GM21825 (cell line): ENCODE measurements at regions not wholly inside any gene's neighbourhood (a gene's known extent, or its start where the extent isn't known, plus 50 kb on each side); places are given as distances from the start of the nearest gene placed in this dataset.
"Not testable (repeated sequence)": the region's sequence is repeated elsewhere in the genome, so short reads cannot be mapped to it uniquely, and the experiment has no call there.

Experiments
- ATAC-seq: cut with Tn5 transposase; IDR thresholded peaks from one replicate; pipeline ENCODE4 v1.9.1; 2021; ENCODE audit warnings: mild to moderate bottlenecking, moderate library complexity; ENCODE audit not compliant: unreplicated experiment

- no peak for ATAC-seq
These were observed 828.8 kb downstream of the TMTC2 start for GRCh38 chr12:83515306-83516026.

DNA sequence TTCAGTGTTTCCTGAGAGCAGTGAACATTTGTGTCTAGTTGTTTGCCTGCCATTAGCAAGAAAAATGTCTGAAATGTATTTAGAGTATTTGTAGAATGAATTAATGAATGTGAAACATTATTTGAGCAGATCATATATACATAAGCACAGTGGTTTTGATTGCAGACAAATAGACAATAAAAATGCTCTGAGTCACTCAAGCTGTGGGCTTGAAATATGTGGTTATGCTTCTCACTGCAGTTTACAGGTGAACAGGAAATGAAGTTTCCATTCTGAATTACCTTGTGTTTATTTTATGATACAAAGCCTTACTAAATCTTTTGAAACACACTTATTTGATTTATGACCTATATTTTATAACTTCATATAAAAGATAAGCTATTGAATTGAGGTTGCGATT is 827.7 kb downstream of the TMTC2 start:
- ATAC-seq = no peak

- ATAC-seq = no peak
These were observed 820.1 kb downstream of the TMTC2 start for GRCh38 chr12:83506841-83507240.

DNA sequence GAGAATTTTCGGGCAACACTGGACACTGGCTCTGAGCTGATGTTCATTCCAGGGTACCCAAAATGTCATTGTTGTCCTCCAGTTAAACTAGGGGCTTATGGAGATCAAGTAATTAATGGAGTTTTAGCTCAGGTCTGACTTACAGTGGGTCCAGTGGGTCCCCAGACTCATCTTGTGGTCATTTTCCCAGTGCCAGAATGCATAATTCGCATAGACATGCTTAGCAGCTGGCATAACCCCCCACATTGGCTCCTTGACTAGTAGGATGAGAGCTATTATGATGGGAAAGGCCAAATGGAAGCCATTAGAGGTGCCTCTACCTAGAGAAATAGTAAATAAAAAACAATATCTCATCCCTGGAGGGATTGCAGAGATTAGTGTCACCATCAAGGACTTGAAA is 818.9 kb downstream of the TMTC2 start:
- no peak for ATAC-seq

DNA sequence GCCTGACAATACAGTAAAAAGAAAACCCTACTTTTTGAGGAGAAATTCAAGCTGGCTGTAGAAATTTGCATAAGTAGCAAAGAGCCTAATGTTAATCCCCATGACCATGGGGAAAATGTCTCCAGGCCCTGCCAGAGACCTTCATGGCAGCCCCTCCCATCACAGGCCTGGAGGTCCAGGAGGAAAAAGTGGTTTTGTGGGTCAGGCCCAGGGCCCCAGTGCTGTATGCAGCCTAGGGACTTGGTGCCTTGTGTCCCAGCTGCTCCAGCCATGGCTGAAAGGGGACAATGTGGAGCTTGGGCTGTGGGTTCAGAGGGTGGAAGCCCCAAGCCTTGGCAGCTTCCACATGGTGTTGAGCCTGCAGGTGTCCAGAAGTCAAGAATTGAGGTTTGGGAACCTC is 813.2 kb downstream of the TMTC2 start:
- ATAC-seq = not testable (repeated sequence)

GRCh38 chr12:83477696-83478095 is 791.0 kb downstream of the TMTC2 start:
- no peak for ATAC-seq

DNA sequence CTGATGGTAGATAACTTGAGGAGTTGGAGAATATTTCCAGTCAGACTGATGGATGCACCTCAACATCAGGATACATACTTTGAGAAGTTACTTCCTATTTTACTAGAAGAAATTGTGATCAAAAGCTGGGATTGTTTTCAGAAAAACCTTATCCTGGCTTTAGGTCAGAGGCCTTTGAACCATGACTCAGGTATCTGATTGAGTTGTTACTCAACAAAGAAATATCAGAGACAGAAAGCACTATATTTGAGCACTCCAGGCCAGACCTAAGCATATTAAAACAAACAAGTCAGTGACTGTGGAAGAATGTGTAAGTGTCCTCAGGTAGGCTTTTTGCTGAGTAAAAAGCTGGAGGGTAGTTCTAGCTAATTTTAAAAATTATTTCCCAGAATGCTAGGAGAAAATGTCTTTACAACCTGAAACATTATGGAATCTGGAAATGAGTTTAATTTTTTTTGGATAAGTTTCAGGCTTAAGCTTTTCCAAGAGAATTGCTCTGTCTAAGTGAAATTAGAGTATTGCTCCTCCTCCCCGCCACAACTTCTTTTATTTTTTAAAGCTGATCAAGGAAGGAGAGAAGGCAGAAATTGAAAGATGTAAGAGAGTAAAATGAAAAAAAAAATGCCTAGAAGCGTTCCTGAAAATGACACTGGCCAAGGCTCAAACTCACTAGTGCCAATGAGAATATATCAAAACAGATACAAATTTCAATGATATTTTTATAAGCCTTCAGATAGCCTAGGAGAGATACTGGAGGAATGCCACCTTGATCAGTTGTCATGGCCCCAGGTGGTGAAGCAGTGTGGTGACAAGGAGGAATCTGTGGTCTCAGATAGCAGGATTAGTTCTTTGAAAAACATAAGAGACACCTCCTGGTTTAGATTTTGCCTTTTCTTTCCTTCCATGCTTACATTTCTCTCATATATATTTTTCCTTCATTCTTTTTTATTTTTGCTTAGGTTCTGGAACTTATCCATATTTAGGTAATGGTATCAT is 790.3 kb downstream of the TMTC2 start:
- no peak for ATAC-seq

DNA sequence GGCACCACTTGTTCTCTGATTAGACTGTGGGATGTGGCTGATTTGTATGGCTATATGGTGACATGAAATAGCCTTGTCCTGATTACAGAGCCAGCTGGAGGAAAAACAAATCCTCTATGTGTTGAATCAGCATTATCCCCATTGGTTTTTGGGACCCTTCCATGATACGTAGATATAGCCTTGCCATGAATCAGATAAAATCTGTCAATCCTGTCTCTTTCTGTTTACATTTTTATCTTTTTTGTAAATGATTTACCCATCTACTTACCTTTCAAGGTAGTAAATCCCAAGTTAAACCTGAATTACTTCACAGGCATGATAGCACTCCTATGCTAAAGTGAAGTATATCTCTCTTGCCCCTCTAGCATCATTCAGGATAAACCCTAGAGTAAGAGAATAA is 789.3 kb downstream of the TMTC2 start:
- no peak for ATAC-seq

GRCh38 chr12:83474369-83474768 is 787.7 kb downstream of the TMTC2 start:
- no peak for ATAC-seq

DNA sequence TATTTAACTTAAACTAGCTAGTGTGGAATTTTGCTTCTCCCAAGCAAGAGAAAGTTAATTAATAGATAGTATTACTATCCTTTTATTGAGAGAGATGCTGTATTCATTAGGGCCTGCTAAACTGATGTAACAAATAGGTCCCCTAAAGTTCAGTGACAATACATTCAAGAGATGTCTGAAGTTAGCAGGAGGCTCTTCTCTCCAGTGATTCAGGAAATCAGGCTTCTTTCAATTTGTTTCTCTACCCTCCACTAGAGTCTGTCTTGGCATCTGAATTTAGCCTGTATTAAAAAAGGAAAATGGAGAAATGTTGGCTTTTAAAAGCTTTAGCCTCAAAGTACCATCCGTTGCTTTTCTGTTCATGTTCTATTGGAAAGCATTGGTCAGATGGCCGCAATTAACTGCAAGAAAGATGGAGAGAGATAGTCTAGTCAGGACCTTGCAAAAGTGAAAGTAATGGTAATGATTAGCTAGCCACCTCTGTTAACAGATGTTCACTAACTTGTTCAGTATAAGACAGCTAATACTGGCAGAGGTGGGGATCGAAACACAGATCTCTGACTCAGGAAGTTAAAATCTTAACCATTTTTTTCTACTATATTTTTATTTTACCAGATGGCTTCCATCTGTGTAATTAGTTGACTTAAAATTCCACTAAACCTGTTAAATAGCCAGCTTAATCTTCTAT is 786.8 kb downstream of the TMTC2 start:
- ATAC-seq = peak; percentile 97

DNA sequence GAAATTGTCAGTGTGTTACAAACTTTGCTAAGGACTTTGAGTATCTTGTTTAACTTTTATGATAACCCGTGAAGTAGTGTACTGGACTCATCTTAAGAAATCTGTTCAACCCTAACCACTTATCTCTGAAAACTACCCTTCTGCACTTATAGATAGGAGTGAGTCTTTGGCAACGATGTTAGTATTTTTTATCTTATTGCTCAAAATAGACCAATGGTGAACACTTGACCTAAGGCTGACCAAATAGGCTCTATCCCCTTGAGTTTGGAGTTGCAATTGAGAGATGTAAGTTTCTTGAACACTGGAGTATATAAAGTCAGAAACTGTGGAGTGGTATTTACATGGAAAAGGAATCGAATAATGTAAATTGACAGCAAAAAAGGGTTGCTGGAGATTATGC is 786.1 kb downstream of the TMTC2 start:
- ATAC-seq = no peak

GRCh38 chr12:83472350-83472749 is 785.6 kb downstream of the TMTC2 start:
- ATAC-seq = no peak

DNA sequence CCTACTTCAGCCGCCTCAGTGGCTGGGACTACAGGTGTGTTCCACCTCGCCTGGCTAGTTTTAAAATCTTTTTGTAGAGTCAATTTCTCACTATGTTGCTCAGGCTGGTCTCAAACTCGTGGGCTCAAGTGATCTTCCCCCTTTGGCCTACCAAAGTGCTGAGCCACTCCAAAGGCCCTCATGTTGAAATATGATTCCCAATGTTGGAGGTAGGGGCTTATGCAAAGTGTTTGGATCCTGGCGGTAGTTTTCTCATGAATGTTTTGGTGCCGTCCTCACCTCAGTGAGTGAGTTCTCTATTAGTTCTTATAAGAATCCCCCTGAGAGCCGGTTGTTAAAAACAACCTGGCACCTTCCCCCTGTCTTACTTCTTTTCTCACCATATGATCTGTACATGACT is 784.6 kb downstream of the TMTC2 start:
- ATAC-seq = no peak

DNA sequence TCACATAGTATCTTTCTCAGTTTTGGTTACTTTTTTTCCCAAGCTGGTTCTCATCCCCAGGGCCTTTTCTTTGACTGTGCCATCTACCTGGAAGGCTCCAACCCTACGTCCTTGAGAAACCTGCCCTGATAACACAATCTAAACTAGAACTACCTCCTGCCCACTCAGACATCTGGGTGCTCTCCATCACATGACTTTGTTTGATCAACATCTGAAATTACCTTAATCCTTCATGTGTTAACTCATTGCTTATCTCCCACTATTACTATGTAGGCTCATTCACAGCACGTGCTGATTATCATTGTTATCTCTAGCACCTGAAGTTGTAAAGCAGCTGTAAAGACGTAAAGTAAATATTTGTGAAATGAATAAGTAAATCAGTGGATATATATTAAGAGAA is 784.0 kb downstream of the TMTC2 start:
- ATAC-seq = no peak

GRCh38 chr12:83468988-83469908 is 782.5 kb downstream of the TMTC2 start:
- no peak for ATAC-seq

DNA sequence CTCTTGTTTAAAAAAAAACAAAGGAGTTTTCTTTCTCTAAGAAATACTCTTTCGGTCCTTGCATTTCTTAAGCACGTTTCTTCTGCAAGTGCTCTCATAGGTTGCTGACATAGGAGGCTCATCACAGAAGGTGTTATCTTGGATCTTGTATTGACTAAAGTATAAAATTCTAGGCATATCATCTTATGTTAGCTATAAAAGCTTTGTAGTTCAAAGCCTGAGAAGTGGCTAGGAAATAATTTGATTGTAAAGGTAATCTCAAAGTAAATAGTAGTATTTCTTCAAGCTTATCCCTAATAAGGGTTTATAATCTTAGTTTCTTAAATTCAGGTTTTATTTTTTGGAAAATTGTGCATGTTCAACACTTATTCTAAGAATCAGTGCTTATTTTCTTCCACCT is 778.9 kb downstream of the TMTC2 start:
- ATAC-seq = no peak

GRCh38 chr12:83462419-83462818 is 775.7 kb downstream of the TMTC2 start:
- no peak for ATAC-seq

- no peak for ATAC-seq
These were observed 774.7 kb downstream of the TMTC2 start for GRCh38 chr12:83461336-83461935.

- no peak for ATAC-seq
These were observed 764.5 kb downstream of the TMTC2 start for GRCh38 chr12:83451189-83451588.

GRCh38 chr12:83434600-83434999 is 747.9 kb downstream of the TMTC2 start:
- no peak for ATAC-seq
